Lung microvascular endothelial cell (primary cell): ENCODE measurements at regions not wholly inside any gene's neighbourhood (a gene's known extent, or its start where the extent isn't known, plus 50 kb on each side); places are given as distances from the start of the nearest gene placed in this dataset.
"Not testable (repeated sequence)": the region's sequence is repeated elsewhere in the genome, so short reads cannot be mapped to it uniquely, and the experiment has no call there.

ENCODE experiments used
- DNase-seq, 2 donors: peaks; one replicate each; pipeline versions ENCODE4 v3.0.0 to v3.0.0-alpha.2; 2010; ENCODE audit warnings: low read depth in 2 of 2

- peak; percentile 61 to 62 for DNase-seq
Observed at GRCh38 chr5:34188001-34188822, 145.2 kb upstream of the C1QTNF3 start.

- DNase-seq, result not testable (repeated sequence)
Observed at GRCh38 chr5:34189246-34189645, 146.2 kb upstream of the C1QTNF3 start.

GRCh38 chr5:34189752-34190411 is 146.9 kb upstream of the C1QTNF3 start:
- peak; percentile 5 to 7 for DNase-seq

GRCh38 chr5:34190466-34190865 is 147.5 kb upstream of the C1QTNF3 start:
- peak in 1 of 2 donors; percentile 2 for DNase-seq

GRCh38 chr5:34191279-34191744 is 148.3 kb upstream of the C1QTNF3 start:
- DNase-seq, result peak in 1 of 2 donors; percentile 1

GRCh38 chr5:34192064-34192922 is 149.3 kb upstream of the C1QTNF3 start:
- DNase-seq, result peak in 1 of 2 donors; percentile 2

GRCh38 chr5:34192923-34193262 is 149.9 kb upstream of the C1QTNF3 start:
- not testable (repeated sequence) for DNase-seq

- DNase-seq, result not testable (repeated sequence)
Observed at GRCh38 chr5:34193297-34193696, 150.3 kb upstream of the C1QTNF3 start.

GRCh38 chr5:34193804-34194203 is 150.8 kb upstream of the C1QTNF3 start:
- peak in 1 of 2 donors; percentile 1 for DNase-seq

- not testable (repeated sequence) for DNase-seq
Observed at GRCh38 chr5:34196091-34196490, 153.1 kb upstream of the C1QTNF3 start.

GRCh38 chr5:34205347-34205746 is 162.3 kb upstream of the C1QTNF3 start:
- DNase-seq, result not testable (repeated sequence)

GRCh38 chr5:34217386-34217785 is 174.4 kb upstream of the C1QTNF3 start:
- peak in 1 of 2 donors; percentile 29 for DNase-seq

- DNase-seq, result peak in 1 of 2 donors; percentile 32
Observed at GRCh38 chr5:34221329-34222073, 178.5 kb upstream of the C1QTNF3 start.

- DNase-seq, result not testable (repeated sequence)
Observed at GRCh38 chr5:34223158-34223557, 180.1 kb upstream of the C1QTNF3 start.

GRCh38 chr5:34230402-34230801 is 187.4 kb upstream of the C1QTNF3 start:
- not testable (repeated sequence) for DNase-seq

GRCh38 chr5:34243802-34244201 is 200.8 kb upstream of the C1QTNF3 start:
- DNase-seq, result not testable (repeated sequence)

- DNase-seq, result peak; percentile 48 to 65
Observed at GRCh38 chr5:34244281-34245031, 201.4 kb upstream of the C1QTNF3 start.

- DNase-seq, result not testable (repeated sequence)
Observed at GRCh38 chr5:34245032-34245394, 202.0 kb upstream of the C1QTNF3 start.

- DNase-seq, result peak in 1 of 2 donors; percentile 44
Observed at GRCh38 chr5:34245813-34246212, 202.8 kb upstream of the C1QTNF3 start.

GRCh38 chr5:34258598-34258997 is 215.6 kb upstream of the C1QTNF3 start:
- DNase-seq, result not testable (repeated sequence)
